Kidney glomerular epithelial cell (primary cell): ENCODE measurements at regions not wholly inside any gene's neighbourhood (a gene's known extent, or its start where the extent isn't known, plus 50 kb on each side); places are given as distances from the start of the nearest gene placed in this dataset.

Source experiments
- DNase-seq: peaks from one replicate; lab custom pipeline; 2025; lab: John Stamatoyannopoulos, UW

DNA sequence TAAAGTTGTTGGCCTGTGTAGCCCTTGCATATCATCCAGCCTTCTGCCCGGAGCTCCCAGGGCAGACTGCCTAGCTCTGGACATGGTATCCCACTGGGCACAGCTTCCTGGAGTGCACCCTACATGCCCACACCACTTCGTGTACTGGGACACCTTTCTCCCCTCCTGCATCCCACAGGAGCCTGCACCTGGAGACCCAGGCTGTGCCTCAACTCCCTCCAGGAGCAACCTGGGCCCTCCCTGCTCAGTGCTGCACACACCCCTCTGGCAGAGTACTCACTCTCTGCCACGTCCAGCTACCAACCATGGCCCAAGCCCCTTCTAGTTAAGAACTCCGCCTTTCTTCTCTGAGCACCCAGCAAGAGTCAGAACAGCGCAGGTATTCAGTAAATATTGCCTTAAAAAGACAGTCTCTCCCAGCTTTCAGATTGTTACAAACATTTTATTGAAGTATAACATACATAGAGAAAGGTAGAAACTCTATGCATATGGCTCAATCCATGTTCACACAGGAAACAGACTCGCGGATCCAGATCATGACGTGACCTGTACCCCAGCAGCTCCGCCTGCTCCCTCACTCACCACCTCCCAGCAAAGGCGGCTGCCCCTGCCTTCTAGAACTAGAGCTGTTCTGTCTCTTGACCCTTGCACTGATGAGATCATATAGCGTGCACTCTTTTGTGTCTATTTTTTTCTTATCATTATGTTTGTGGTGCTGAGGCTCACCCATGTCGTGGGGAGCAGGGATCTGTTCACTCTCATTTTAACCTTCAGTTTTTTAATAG is 98.4 kb upstream of the MYCN start:
- DNase-seq = no peak

DNA sequence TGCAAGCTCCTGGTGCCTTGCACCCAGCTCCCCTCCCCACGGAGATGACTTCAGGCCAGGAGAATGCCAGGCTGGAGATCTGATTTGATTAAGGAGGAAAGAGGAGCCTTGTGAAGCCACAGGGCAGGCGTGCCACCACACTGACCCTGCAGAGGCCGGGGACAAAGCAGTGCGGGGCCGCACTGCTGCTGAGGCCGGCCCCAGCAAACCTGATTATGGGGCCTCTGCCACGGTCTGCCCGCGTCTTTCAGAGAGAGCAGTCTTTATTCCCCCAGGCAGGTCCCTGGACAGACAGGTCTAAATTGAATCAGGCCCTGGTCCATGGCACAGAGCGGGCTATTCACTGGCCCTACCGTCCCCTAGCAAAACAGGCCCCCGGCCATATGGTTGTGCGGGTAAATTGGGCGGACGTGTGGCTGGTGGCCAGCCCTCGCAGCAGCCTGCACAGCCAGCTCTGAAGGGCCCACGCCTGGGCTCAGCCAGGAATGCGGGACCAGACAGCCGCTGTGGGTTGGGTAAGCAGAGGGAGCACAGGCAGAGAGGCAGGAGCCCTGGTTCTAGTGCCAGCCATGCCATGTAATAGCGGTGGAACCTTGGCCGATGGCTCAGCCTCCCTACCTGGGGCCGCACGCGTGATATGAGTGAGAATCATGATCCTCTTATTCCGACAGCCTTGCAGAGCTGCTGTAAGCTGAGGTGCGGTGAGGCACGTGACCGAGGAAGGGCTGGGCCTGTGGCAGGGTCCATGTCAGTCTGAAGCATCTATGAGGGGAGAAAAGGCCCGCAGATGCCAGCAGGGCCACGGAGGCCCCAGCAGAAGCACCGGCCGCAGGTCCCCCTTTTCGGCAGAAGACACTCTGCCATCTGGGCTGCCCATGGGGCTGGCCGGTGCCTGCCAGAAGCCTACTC is 97.3 kb upstream of the MYCN start:
- DNase-seq = no peak

GRCh38 chr2:15844211-15844801 is 96.0 kb upstream of the MYCN start:
- no peak for DNase-seq

DNA sequence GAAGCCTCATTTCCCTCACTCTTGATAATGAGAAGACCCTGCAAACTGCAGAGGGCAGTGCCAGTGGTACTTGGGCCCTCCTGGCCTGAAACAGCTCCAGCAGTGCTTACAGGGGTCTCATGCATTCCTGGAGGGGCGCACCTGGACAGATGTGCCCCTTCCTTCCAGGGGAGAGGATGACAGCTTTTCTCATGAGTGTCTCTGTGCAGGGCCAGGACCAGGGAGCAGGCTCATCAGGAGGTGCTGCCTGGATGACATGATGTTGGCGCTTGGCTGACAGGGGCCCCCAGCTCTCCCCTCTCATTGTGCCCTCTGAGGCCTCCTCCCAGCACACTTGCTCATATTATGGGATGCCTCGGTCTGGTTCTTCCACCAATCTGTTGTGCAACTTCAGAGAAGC is 95.1 kb upstream of the MYCN start:
- DNase-seq = no peak

- DNase-seq = no peak
These were observed 94.5 kb upstream of the MYCN start for GRCh38 chr2:15845737-15846405.

DNA sequence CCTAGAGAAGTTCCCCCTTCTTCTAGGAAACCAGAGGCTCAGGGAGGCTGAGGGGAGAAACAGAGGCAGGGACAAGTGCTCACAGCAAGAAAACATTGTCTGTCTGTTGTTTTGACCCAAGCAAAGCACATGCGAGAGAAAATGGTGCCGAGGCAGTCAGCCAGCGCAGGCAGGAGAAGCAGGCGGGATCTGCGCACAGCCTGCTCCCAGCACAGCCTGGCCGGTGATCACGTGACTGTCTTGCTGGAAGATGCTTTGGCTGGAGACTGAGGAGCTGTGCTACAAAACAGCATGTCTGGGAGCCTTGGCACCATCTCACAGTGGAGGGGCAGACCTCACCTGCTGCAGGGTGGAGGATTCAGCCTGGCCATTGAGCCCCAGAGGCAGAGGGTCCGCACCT is 93.7 kb upstream of the MYCN start:
- no peak for DNase-seq

DNA sequence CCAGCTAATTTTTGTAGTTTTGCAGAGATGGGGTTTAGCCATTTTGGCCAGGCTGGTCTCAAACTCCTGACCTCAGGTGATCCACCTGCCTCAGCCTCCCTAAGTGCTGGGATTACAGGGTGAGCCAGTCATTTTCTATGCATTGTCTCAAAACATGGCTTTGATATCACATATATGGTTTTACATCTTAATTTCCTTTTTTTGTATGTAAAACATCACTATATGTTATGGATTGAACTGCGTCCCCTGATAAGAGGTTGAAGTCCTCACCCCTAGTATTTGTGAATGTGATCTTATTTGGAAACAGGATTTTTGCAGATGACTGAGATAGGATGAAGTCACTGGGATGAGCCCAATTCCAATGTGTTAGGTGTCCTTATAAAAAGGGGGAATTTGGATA is 89.8 kb upstream of the MYCN start:
- no peak for DNase-seq

- no peak for DNase-seq
These were observed 89.2 kb upstream of the MYCN start for GRCh38 chr2:15851076-15851693.

GRCh38 chr2:15852811-15853210 is 87.5 kb upstream of the MYCN start:
- DNase-seq = no peak

- DNase-seq = no peak
These were observed 86.4 kb upstream of the MYCN start for GRCh38 chr2:15853903-15854302.

- no peak for DNase-seq
These were observed 84.5 kb upstream of the MYCN start for GRCh38 chr2:15855766-15856260.

DNA sequence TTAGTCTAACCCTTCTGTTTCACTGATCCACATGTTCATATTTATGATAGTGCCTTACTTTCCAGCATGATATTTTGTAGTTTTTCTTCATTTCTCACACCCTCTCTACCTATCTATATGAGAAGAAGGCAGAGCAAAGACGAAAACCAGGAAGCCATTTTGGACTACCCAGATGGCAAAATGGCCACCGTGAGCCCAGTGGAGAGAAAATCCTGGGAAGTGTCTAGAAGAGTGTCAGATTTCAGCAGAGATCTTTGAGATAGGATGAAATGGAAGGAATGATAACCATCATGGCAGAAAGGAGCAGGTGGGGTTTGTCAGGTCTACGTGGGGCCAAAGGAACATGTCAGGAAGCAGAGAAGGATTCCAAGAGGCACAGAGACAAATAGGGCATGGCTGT is 84.0 kb upstream of the MYCN start:
- no peak for DNase-seq

GRCh38 chr2:15858466-15858865 is 81.9 kb upstream of the MYCN start:
- no peak for DNase-seq

DNA sequence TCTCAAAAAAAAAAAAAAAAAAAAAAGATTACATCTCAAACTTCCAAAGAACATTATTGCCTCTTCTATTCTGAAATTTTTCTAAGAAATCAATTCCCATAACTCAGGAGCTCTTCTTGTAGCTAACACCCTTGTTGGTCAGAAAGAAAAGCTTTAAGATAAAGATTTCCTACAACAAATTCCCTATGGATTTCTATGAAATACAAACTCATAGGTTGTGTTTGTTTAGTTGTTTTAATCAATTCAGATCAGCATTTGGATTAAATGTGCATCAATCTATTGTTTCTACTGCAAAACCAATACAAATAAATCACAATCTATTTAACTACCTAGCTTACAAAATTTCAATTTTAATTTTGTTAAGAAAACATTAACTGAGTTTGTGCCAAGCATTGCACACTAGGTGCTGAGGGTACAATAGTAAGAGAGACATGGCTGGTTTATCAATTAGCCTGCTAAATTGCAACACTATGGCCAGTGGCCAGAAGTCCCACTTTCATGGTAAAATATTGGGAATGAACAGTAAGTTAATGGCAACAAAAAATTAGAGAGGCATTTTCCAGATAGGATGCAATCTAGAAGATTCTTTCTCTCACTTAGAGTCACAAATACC is 80.2 kb upstream of the MYCN start:
- no peak for DNase-seq

DNA sequence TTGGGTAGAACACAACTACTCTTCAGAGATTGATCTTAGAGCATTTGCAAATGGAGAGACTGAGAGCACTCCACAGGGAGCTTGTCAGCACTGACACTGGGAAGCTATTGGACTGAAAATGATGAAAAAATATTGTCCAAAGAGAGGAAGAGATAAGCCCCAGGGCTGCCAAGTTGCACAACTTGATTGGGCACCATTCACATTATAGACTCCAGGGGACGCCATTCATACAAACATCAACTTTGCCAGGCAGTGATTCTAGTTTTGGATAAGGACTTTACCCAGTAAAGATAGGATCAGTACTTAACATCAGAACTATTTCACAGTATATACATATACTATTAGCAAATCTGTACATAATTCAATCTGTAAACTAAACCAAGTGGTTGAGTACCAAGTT is 79.6 kb upstream of the MYCN start:
- no peak for DNase-seq

GRCh38 chr2:15861172-15861822 is 79.1 kb upstream of the MYCN start:
- no peak for DNase-seq

DNA sequence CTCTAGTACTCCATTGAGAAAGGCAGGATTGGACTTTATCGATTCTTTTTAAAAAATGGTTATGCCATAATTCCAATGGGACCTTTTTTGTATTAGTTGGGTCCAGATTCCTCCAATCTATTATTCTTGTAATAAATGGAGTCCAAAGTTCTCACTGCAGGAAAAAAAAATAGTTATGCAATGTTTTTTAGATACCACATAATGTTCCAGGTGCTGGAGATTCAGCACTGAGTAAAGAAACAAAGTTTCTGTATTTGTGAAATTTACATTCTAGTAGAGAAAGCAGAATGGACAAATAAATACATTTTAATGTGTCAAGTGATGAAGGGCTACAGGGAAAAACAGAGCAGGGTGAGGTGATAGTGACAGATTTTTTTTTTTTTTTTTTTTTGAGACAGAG is 78.5 kb upstream of the MYCN start:
- no peak for DNase-seq

DNA sequence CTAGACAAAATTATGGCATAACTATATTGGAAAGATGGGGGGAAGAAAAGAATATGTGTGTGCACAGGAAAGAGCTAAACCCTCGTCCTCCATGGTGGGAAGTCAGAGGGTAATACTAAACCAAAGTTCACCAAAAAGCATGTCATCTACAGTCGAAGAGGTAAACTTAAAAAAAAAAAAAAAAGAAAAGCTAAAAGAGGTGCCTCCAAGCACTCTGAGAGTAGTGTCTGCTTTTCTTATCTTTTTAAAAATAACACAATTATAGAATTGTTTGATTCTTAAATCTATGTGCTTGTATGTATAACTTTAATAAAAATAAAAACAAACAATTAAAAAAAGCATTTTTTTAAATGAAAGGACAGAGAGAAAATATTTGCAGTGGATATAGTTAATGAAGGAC is 77.3 kb upstream of the MYCN start:
- DNase-seq = no peak

GRCh38 chr2:15863494-15864175 is 76.7 kb upstream of the MYCN start:
- DNase-seq = no peak

GRCh38 chr2:15864176-15864769 is 76.1 kb upstream of the MYCN start:
- DNase-seq = no peak
